Tibial artery (tissue), 4 donors: ENCODE measurements at regions not wholly inside any gene's neighbourhood (a gene's known extent, or its start where the extent isn't known, plus 50 kb on each side); places are given as distances from the start of the nearest gene placed in this dataset.

ENCODE experiments used
- DNase-seq, 2 donors: peaks; one replicate each; pipeline ENCODE4 v3.0.0-alpha.2; 2019
- H3K27ac ChIP-seq, 2 donors: fragments of 200-600 bp; sonication (generic) in 1 of 2; 1 replicate in 1 of 2; 2 replicates in 1 of 2; pipeline ENCODE4 v1.5.1; 2018 to 2019; ENCODE audit warnings: mild to moderate bottlenecking in 1 of 2
- H3K27me3 ChIP-seq, 2 donors: fragments of 200-600 bp; sonication (generic) in 1 of 2; one replicate each; pipeline versions ENCODE4 v1.5.1 to v1.6.0; 2016 to 2019
- H3K36me3 ChIP-seq, 3 donors: fragments of 200-600 bp; sonication (generic) in 2 of 3; one replicate each; pipeline ENCODE4 v1.5.1; 2016 to 2019; ENCODE audit warnings: mild to moderate bottlenecking in 2 of 3
- H3K4me1 ChIP-seq, 4 donors: fragments of 200-600 bp; sonication (generic) in 2 of 4; 1 replicate in 3 of 4; 2 replicates in 1 of 4; pipeline ENCODE4 v1.5.1; 2016 to 2019
- H3K4me3 ChIP-seq, 2 donors: fragments of 200-600 bp; sonication (generic) in 1 of 2; 1 replicate in 1 of 2; 2 replicates in 1 of 2; pipeline ENCODE4 v1.5.1; 2018 to 2019; ENCODE audit warnings: mild to moderate bottlenecking in 2 of 2
- H3K9me3 ChIP-seq, 3 donors: fragments of 200-600 bp; sonication (generic) in 1 of 3; one replicate each; pipeline ENCODE4 v1.5.1; 2016 to 2019
- CTCF ChIP-seq, 2 experiments: fragments of 200-600 bp in 1 of 2; fragments of 450-650 bp in 1 of 2; IDR thresholded peaks; one replicate each; pipeline ENCODE4 v1.5.1; 2017 to 2019; ENCODE audit warnings: antibody characterized with exemption in 2 of 2, mild to moderate bottlenecking in 1 of 2, moderate library complexity in 1 of 2
- intact Hi-C: fragments of 100-400 bp; cut with DNase I; formaldehyde crosslinking; loops from one replicate; pipeline ENCODE4 v1.15.0; 2023; ENCODE audit warnings: low total_unique reads

DNA sequence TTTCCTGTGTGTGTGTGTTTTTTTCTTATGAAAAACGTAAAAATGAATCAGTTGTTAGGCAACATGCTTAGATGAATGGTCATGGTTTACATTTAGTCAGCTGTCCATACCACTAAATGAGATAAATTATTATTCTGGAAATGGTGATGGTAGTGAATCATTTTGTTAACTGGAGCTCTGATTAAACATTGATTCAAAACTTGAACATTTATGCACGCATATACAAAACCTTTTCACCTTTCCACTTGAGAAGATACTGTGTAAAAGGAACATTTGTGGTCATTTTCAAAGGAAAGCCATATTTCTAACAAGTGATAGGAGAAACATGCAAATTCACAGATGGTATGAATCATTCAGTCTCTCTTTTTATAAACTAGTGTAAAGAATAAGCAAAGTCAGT lies 162.0 kb downstream of the SLC25A46 start:
- TF ChIP-seq CTCF (IDR thresholded peaks at IDR 0.05), result no peak
- no peak for DNase-seq
- H3K9me3 ChIP-seq, result no peaks in the 10 kb centered on the region
- H3K27me3 ChIP-seq, result no peaks in the 10 kb centered on the region
- no peaks in the 10 kb centered on the region for H3K4me1 ChIP-seq
- no peak overlapping the region for H3K4me3 ChIP-seq
- no peak overlapping the region for H3K27ac ChIP-seq
- H3K36me3 ChIP-seq, result no peaks in the 10 kb centered on the region
- intact Hi-C loops, result no loop called here

- Histone ChIP-seq H3K9me3 (no peaks in the 10 kb centered on the region), H3K4me1 (no peaks in the 10 kb centered on the region), H3K27me3 (no peaks in the 10 kb centered on the region), H3K27ac (no peak overlapping the region), H3K4me3 (no peak overlapping the region), H3K36me3 (no peaks in the 10 kb centered on the region)
- DNase-seq, result no peak
- intact Hi-C loops, result no loop called here
- TF ChIP-seq CTCF (IDR thresholded peaks at IDR 0.05), result no peak
Measured at GRCh38 chr5:110903966-110904365, 165.2 kb downstream of the SLC25A46 start.

DNA sequence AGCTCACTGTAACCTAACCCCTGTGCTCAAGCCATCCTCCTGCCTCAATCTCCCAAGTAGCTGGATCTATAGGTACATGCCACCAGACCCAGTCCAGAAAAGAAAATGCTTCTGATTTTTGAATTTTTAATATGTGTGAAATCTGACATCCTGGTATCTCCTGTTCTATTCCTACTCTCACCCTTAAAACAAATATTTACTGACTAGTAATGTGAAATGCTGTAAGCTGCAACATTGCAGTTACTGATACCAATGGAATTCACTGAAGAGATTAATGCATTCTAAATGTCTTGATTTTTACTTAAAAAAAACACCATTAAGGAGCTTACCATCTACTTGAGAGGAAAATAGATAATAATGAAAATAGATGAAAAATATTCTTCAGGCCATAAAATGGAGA lies 162.7 kb upstream of the TSLP start:
- DNase-seq, result no peak
- H3K9me3 ChIP-seq, result no peaks in the 10 kb centered on the region
- H3K27ac ChIP-seq, result no peak overlapping the region
- H3K4me1 ChIP-seq, result peaks cover 0 to 17% (median 10%) of the 10 kb centered on the region in 4 donors
- H3K4me3 ChIP-seq, result no peak overlapping the region
- H3K36me3 ChIP-seq, result no peaks in the 10 kb centered on the region
- H3K27me3 ChIP-seq, result no peaks in the 10 kb centered on the region
- intact Hi-C loops, result no loop called here
- no peak for TF ChIP-seq CTCF (IDR thresholded peaks at IDR 0.05)

GRCh38 chr5:110909415-110909814 lies 162.1 kb upstream of the TSLP start:
- no peak overlapping the region for H3K27ac ChIP-seq
- no peaks in the 10 kb centered on the region for H3K27me3 ChIP-seq
- H3K4me1 ChIP-seq, result peaks cover 0 to 17% (median 10%) of the 10 kb centered on the region in 4 donors
- no peak overlapping the region for H3K4me3 ChIP-seq
- no peaks in the 10 kb centered on the region for H3K36me3 ChIP-seq
- TF ChIP-seq CTCF (IDR thresholded peaks at IDR 0.05), result no peak
- intact Hi-C loops, result no loop called here
- H3K9me3 ChIP-seq, result no peaks in the 10 kb centered on the region
- no peak for DNase-seq

DNA sequence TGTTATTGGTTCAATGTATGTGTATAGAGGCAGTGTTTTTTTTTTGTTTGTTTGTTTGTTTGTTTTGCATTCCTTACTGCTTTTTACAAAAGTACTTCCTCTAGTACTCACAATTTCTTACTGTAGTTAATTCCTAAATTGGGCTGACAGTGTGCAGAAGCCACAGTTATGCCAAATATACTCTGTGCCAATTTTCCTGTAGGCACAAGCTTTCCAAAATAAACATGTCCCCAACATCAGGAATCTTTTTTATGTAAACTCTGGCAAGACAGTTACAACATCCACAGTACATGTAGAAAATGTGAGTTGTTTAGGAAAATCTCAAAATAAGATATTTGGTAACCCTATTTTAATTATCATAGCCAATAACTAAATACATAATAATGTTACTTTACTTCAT lies 161.6 kb upstream of the TSLP start:
- Histone ChIP-seq H3K27ac (no peak overlapping the region), H3K9me3 (no peaks in the 10 kb centered on the region), H3K4me3 (no peak overlapping the region), H3K36me3 (no peaks in the 10 kb centered on the region), H3K4me1 (peaks cover 0 to 17% (median 10%) of the 10 kb centered on the region in 4 donors), H3K27me3 (no peaks in the 10 kb centered on the region)
- intact Hi-C loops, result no loop called here
- TF ChIP-seq CTCF (IDR thresholded peaks at IDR 0.05), result no peak
- DNase-seq, result no peak

DNA sequence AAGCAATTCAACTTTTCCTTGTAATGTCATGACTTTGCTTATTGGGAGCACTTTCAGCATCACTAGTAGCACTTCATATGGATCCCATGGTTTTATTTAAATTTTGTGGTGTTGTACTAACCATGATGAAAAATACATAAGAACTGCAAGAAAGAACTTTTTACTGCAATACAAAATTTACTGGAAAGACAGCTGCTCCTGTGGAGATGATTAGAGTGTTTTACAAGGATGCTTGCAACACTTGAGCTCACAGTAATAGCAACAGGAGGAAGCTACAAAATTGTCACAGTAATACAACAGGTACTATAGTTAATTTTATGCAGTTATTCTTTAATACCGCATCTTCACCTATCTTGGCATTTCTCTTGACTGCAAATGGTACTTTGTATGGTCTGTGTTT lies 158.3 kb upstream of the TSLP start:
- Histone ChIP-seq H3K27me3 (no peaks in the 10 kb centered on the region), H3K9me3 (no peaks in the 10 kb centered on the region), H3K4me3 (no peak overlapping the region), H3K27ac (no peak overlapping the region), H3K36me3 (no peaks in the 10 kb centered on the region), H3K4me1 (peaks cover 0 to 46% (median 25%) of the 10 kb centered on the region in 4 donors)
- no peak for DNase-seq
- TF ChIP-seq CTCF (IDR thresholded peaks at IDR 0.05), result no peak
- intact Hi-C loops, result no loop called here
